ENCODE measurements at regions not wholly inside any gene's neighbourhood (a gene's known extent, or its start where the extent isn't known, plus 50 kb on each side); places are given as distances from the start of the nearest gene placed in this dataset.

DNA sequence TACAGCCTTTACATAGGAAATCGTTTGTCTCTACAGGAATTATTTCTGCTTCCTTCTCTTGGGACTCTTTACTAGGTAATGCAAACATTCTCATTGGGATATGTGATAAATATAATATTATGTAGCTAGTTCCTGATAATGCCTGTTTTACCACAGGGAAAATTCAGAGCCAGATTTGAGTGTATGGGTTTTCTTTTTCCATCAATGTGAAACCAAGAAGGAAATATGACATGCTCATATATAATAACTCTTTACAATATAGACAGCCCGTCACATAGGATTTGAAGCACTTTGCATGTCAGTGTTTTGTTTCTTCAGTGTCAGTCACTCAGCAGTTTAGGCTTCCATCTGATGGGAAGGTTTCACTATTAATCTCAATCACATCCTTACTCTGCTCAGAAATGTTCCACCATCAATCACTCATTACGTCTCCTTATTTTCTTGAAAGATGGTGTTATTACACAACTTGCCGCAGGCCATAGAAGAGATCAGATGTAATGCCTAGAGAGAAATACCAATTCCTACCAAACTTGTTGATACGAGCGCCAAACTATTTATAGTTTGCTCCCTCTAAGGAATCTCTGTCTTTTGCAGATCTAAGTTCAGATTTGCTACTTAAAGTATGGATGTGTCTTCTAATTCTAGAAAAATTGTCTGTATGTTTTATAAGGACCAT, 314.8 kb downstream of the DIPK2A start:
- no peak for TF ChIP-seq CTCF (IDR thresholded peaks at IDR 0.05; ENCODE audit: insufficient read depth, low read length)
- no peak overlapping the region for H3K4me3 ChIP-seq (ENCODE audit: low read depth, low read length)
- DNase-seq (ENCODE audit: low read depth): no peak

DNA sequence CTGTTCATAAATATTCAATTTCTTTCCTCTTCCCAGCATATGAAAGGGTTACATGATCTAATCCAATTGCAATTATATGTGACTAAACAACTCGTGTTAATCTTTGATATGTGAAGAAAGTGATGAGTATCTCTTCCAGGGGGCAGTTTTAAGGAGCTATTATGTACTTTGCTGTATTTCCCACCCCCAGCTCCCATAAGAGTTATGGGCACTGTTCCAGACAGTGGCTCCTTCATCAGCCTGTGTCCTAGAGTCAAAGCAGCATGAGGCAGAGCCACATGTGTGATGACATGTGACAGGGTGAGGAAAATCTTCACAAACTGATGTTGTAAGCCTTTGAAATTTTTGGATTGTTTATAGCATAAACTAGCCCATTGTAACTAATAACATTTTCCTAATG, 315.4 kb downstream of the DIPK2A start:
- DNase-seq (ENCODE audit: low read depth): no peak
- TF ChIP-seq CTCF (IDR thresholded peaks at IDR 0.05; ENCODE audit: insufficient read depth, low read length): no peak
- no peak overlapping the region for H3K4me3 ChIP-seq (ENCODE audit: low read depth, low read length)

DNA sequence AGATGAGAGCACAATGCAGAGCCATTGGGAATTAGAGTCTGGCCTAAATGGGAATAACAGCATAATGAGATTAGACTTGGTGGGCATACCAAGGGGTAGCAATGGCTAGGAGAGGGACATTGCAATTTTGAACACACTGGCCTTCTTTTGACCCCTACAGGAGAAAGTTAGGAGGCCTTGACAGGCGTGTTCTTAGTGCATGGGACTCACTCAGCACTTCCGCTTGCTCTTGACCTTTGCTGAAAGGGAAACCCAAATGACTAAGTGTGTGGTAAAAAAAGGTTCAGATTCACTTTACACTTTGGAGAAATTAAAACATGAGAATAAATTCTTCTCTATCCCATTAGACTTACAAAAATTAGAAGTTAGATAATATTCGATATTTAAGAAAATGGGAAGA, 317.4 kb downstream of the DIPK2A start:
- TF ChIP-seq CTCF (IDR thresholded peaks at IDR 0.05; ENCODE audit: insufficient read depth, low read length): no peak
- DNase-seq (ENCODE audit: low read depth): no peak
- no peak overlapping the region for H3K4me3 ChIP-seq (ENCODE audit: low read depth, low read length)

- DNase-seq (ENCODE audit: low read depth): no peak
- TF ChIP-seq CTCF (IDR thresholded peaks at IDR 0.05; ENCODE audit: insufficient read depth, low read length): no peak
- H3K4me3 ChIP-seq (ENCODE audit: low read depth, low read length): no peak overlapping the region
Observed at GRCh38 chr3:144294659-144295538, 323.3 kb downstream of the DIPK2A start.

- no peak for DNase-seq (ENCODE audit: low read depth)
- H3K4me3 ChIP-seq (ENCODE audit: low read depth, low read length): no peak overlapping the region
- no peak for TF ChIP-seq CTCF (IDR thresholded peaks at IDR 0.05; ENCODE audit: insufficient read depth, low read length)
Observed at GRCh38 chr3:144295613-144296012, 324.0 kb downstream of the DIPK2A start.

DNA sequence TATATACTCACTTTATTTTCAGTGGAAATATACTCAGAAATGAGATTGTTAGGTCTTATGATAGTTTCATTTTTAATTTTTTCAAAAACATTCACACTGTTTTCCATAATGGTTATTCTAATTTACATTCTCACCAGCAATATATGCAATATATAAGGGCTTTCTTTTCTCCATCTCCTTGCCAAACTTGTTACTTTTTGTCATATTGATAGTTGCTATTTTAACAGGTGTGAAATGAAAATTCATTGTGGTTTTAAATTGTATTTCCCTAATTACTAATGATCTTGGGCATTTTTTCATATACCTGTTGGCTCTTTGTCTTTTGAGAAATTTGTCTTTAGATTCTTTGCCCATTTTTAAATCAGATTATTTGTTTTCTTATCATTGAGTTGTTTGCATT, 325.2 kb downstream of the DIPK2A start:
- TF ChIP-seq CTCF (IDR thresholded peaks at IDR 0.05; ENCODE audit: insufficient read depth, low read length): no peak
- DNase-seq (ENCODE audit: low read depth): no peak
- H3K4me3 ChIP-seq (ENCODE audit: low read depth, low read length): no peak overlapping the region

Measured in fibroblast of the aortic adventitia (primary cell).